ENCODE measurements at regions not wholly inside any gene's neighbourhood (a gene's known extent, or its start where the extent isn't known, plus 50 kb on each side); places are given as distances from the start of the nearest gene placed in this dataset.

DNA sequence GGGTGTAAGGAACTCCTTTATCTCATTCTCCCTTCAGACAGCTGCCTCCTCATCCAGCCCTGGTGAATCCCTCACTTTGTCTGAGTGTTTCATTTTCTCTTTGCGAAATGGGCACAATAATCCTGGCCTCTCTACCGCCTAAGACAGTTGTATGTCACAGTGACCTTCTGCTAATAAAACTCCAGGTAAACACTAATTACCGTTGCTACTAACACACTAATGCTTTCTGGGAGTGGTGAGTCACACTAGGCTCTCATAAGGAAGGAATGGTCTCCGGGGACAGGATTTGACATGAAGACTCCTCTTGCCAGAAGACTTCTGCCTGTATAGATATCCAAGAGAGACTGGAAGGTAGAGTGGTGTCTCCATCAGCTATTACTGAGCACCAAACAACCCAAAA, 71.7 kb upstream of the SNRK start:
- TF ChIP-seq, protein P1, sequence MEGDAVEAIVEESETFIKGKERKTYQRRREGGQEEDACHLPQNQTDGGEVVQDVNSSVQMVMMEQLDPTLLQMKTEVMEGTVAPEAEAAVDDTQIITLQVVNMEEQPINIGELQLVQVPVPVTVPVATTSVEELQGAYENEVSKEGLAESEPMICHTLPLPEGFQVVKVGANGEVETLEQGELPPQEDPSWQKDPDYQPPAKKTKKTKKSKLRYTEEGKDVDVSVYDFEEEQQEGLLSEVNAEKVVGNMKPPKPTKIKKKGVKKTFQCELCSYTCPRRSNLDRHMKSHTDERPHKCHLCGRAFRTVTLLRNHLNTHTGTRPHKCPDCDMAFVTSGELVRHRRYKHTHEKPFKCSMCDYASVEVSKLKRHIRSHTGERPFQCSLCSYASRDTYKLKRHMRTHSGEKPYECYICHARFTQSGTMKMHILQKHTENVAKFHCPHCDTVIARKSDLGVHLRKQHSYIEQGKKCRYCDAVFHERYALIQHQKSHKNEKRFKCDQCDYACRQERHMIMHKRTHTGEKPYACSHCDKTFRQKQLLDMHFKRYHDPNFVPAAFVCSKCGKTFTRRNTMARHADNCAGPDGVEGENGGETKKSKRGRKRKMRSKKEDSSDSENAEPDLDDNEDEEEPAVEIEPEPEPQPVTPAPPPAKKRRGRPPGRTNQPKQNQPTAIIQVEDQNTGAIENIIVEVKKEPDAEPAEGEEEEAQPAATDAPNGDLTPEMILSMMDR (IDR thresholded peaks at IDR 0.05; ENCODE audit: low read length), result no peak
- TF ChIP-seq EZH2 (optimal IDR thresholded peaks at IDR 0.05; ENCODE audit: low read depth, low read length), result no peak
- TF ChIP-seq EZH2phosphoT487 (IDR thresholded peaks at IDR 0.05; ENCODE audit: low read length), result no peak

Measured in MM.1S (cell line).